Astrocyte of the cerebellum (primary cell): ENCODE measurements at regions not wholly inside any gene's neighbourhood (a gene's known extent, or its start where the extent isn't known, plus 50 kb on each side); places are given as distances from the start of the nearest gene placed in this dataset.
"Not testable (repeated sequence)": the region's sequence is repeated elsewhere in the genome, so short reads cannot be mapped to it uniquely, and the experiment has no call there.

ENCODE experiments used
- DNase-seq: peaks from one replicate; pipeline ENCODE4 v3.0.0-alpha.2; 2011; ENCODE audit warnings: low read depth
- H3K4me3 ChIP-seq: 2 replicates; pipeline ENCODE4 v1.5.1; 2011; ENCODE audit warnings: mild to moderate bottlenecking, low read depth, low read length, moderate library complexity
- CTCF ChIP-seq: IDR thresholded peaks from 2 replicates; pipeline ENCODE4 v1.5.1; 2012; ENCODE audit warnings: low read length, low read depth, moderate library complexity, mild to moderate bottlenecking; ENCODE audit errors: missing control alignments
- in situ Hi-C: cut with HindIII; loops from 2 replicates; pipeline ENCODE4 v1.10.0; 2017; ENCODE audit warnings: low sequenced_read_pairs

- in situ Hi-C loops = no loop called here
- no peak for DNase-seq
- TF ChIP-seq CTCF = no peak
- no peak overlapping the region for H3K4me3 ChIP-seq
Measured at GRCh38 chr2:22062679-22063078, 938.9 kb downstream of the TDRD15 start.

GRCh38 chr2:22076454-22076853 is 952.7 kb downstream of the TDRD15 start:
- DNase-seq = no peak
- in situ Hi-C loops = no loop called here
- no peak for TF ChIP-seq CTCF
- H3K4me3 ChIP-seq = no peak overlapping the region

- in situ Hi-C loops = no loop called here
- no peak overlapping the region for H3K4me3 ChIP-seq
- DNase-seq = no peak
- TF ChIP-seq CTCF = no peak
Measured at GRCh38 chr2:22078701-22079100, 954.9 kb downstream of the TDRD15 start.

- TF ChIP-seq CTCF = no peak
- DNase-seq = no peak
- in situ Hi-C loops = no loop called here
- no peak overlapping the region for H3K4me3 ChIP-seq
Measured at GRCh38 chr2:22079583-22079982, 955.8 kb downstream of the TDRD15 start.

GRCh38 chr2:22086726-22087125 is 963.0 kb downstream of the TDRD15 start:
- H3K4me3 ChIP-seq = no peak overlapping the region
- TF ChIP-seq CTCF = no peak
- in situ Hi-C loops = no loop called here
- DNase-seq = no peak

GRCh38 chr2:22103617-22104016 is 979.8 kb downstream of the TDRD15 start:
- DNase-seq, H3K4me3 ChIP-seq, in situ Hi-C loops: not testable (repeated sequence)

GRCh38 chr2:22110244-22110651 is 986.5 kb downstream of the TDRD15 start:
- in situ Hi-C loops = no loop called here

More at GRCh38 chr2:22110244-22110651, 986.5 kb downstream of the TDRD15 start:
- no peak for TF ChIP-seq CTCF
- no peak overlapping the region for H3K4me3 ChIP-seq
- no peak for DNase-seq
